GM23338 (cell line): ENCODE measurements at regions not wholly inside any gene's neighbourhood (a gene's known extent, or its start where the extent isn't known, plus 50 kb on each side); places are given as distances from the start of the nearest gene placed in this dataset.

ENCODE experiments used
- CTCF ChIP-seq, 2 experiments: fragments of 200-600 bp in 1 of 2; sonication (generic) in 1 of 2; conservative IDR thresholded peaks; 2 replicates each; pipeline versions ENCODE4 v1.5.1 to v1.6.1; 2016 to 2017; ENCODE audit warnings: antibody characterized with exemption in 2 of 2, low read depth in 2 of 2, mild to moderate bottlenecking in 2 of 2, moderate library complexity in 1 of 2
- EZH2 ChIP-seq: fragments of 200-600 bp; sonication (generic); IDR thresholded peaks from one replicate; pipeline ENCODE4 v1.8.0; 2017; ENCODE audit warnings: antibody characterized with exemption, mild to moderate bottlenecking, low read depth; ENCODE audit not compliant: unreplicated experiment
- JUNB ChIP-seq: IDR thresholded peaks from one replicate; pipeline ENCODE4 v1.6.1; 2016; ENCODE audit warnings: antibody characterized with exemption; ENCODE audit not compliant: unreplicated experiment
- NANOG ChIP-seq: IDR thresholded peaks from 2 replicates; pipeline ENCODE4 v1.6.1; 2016; ENCODE audit warnings: antibody characterized with exemption, borderline replicate concordance
- POLR2AphosphoS5 ChIP-seq: IDR thresholded peaks from 2 replicates; pipeline ENCODE4 v1.6.1; 2016; ENCODE audit warnings: antibody characterized with exemption, low read depth
- REST ChIP-seq: IDR thresholded peaks from one replicate; pipeline ENCODE4 v1.6.1; 2018; ENCODE audit warnings: antibody characterized with exemption; ENCODE audit not compliant: unreplicated experiment
- ZNF462 ChIP-seq: fragments of 250-450 bp; sonication (Bioruptor Pico); IDR thresholded peaks from 2 replicates; pipeline ENCODE4 v1.5.0; 2020; ENCODE audit warnings: mild to moderate bottlenecking, moderate library complexity

DNA sequence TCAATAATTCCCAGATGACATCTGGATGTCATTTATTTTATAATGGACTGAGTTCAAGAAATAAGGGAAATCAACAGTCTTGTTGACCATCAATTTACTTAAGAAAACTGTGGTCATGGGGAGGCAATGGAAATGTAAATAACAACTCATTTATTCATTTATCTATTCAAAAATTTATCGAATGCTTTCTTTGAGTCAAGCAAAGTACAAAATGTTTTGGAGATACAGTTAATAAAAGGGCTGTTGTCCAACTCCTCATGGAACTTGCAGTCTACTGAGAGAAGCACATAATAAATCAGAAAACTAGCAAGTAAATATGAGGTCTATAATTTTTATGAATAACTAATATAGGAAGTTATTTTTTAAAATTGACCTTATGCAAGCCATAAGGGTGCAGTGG lies 65.5 kb upstream of the KITLG start:
- TF ChIP-seq CTCF (conservative IDR thresholded peaks at IDR 0.05; ENCODE audit: low read depth in 2 of 2) (no peak), REST (no peak), POLR2AphosphoS5 (no peak), EZH2 (no peak), NANOG (no peak), ZNF462 (CRISPR knock-in tag) (no peak), JUNB (no peak)
